Endothelial cell of umbilical vein (primary cell): ENCODE measurements at regions not wholly inside any gene's neighbourhood (a gene's known extent, or its start where the extent isn't known, plus 50 kb on each side); places are given as distances from the start of the nearest gene placed in this dataset.

Source experiments
- BruUV-seq: library from RNA; stranded (reverse); fragments of 400-500 nt; replicated peaks from 2 replicates; lab custom pipeline; 2021; lab: Mats Ljungman, UMichigan
- CTCF ChIA-PET: fragments of 300-600, 350-600 bp; sonication (Branson Sonifier 250); formaldehyde crosslinking; loops from one replicate; lab custom pipeline; 2021; ENCODE audit warnings: antibody characterized with exemption, inconsistent platforms; lab: Charles Lee
- POLR2A ChIA-PET: fragments of 300-600, 350-600 bp; sonication (Branson Sonifier 250); formaldehyde crosslinking; loops from one replicate; lab custom pipeline; 2021; ENCODE audit warnings: antibody characterized with exemption, inconsistent platforms; lab: Charles Lee
- DNase-seq: peaks from one replicate; pipeline ENCODE4 v3.0.0-alpha.2; 2011; ENCODE audit warnings: low read depth, low spot score
- FAIRE-seq: peaks from 2 replicates; lab custom pipeline; 2011; peaks lifted over from hg19 to GRCh38; lab: Jason Lieb, UNC
- H2AFZ ChIP-seq: 2 replicates; pipeline ENCODE4 v1.6.0; 2012; ENCODE audit warnings: low read depth, low read length, control low read depth, inconsistent platforms
- H3K27ac ChIP-seq: 2 replicates; pipeline ENCODE4 v1.5.1; 2011; ENCODE audit warnings: low read depth, mild to moderate bottlenecking, control low read depth, low read length, moderate library complexity; ENCODE audit not compliant: insufficient read depth
- H3K27me3 ChIP-seq, 2 experiments: 2 replicates each; pipeline versions ENCODE4 v1.6.0 to v1.6.1; 2011; ENCODE audit warnings: low read length in 2 of 2, mixed read lengths in 1 of 2; ENCODE audit not compliant: control insufficient read depth in 2 of 2, insufficient read depth in 2 of 2
- H3K36me3 ChIP-seq, 2 experiments: 2 replicates in 1 of 2; 3 replicates in 1 of 2; pipeline ENCODE4 v1.5.1; 2011; ENCODE audit warnings: low read length in 2 of 2, mild to moderate bottlenecking in 1 of 2, moderate library complexity in 1 of 2; ENCODE audit not compliant: control insufficient read depth in 2 of 2, insufficient read depth in 2 of 2; ENCODE audit errors: extremely low read depth in 1 of 2
- H3K4me1 ChIP-seq: 3 replicates; pipeline ENCODE4 v1.5.1; 2011; ENCODE audit warnings: mild to moderate bottlenecking, low read length; ENCODE audit not compliant: control insufficient read depth, insufficient read depth; ENCODE audit errors: extremely low read depth
- H3K4me2 ChIP-seq: 2 replicates; pipeline ENCODE4 v1.6.1; 2011; ENCODE audit warnings: low read length, control low read depth, mixed read lengths; ENCODE audit not compliant: insufficient read depth
- H3K4me3 ChIP-seq, 3 experiments: fragments of 200-600 bp in 1 of 3; sonication (generic), shearing (Covaris generic) in 1 of 3; replicated peaks in 1 of 3; 2 replicates each; pipeline ENCODE4 v1.5.1; 2011 to 2016; ENCODE audit warnings: control low read depth in 3 of 3, low read length in 3 of 3, mild to moderate bottlenecking in 2 of 3, inconsistent platforms in 1 of 3, low read depth in 1 of 3, moderate library complexity in 1 of 3; ENCODE audit not compliant: insufficient read depth in 1 of 3
- H3K79me2 ChIP-seq: 2 replicates; pipeline ENCODE4 v1.6.0; 2012; ENCODE audit warnings: low read length, inconsistent platforms; ENCODE audit not compliant: control insufficient read depth, insufficient read depth
- H3K9ac ChIP-seq: replicated peaks from 2 replicates; pipeline ENCODE3; 2011; ENCODE audit warnings: low read length, control low read depth; ENCODE audit not compliant: insufficient read depth; ENCODE audit errors: extremely low read depth
- H3K9me1 ChIP-seq: replicated peaks from 3 replicates; pipeline ENCODE4 v1.6.0; 2011; ENCODE audit warnings: mild to moderate bottlenecking, low read length; ENCODE audit not compliant: control insufficient read depth, insufficient read depth; ENCODE audit errors: extremely low read depth
- H3K9me3 ChIP-seq: replicated peaks from 2 replicates; pipeline ENCODE4 v1.5.1; 2012; ENCODE audit warnings: low read length, inconsistent platforms; ENCODE audit not compliant: control insufficient read depth, insufficient read depth
- H4K20me1 ChIP-seq: replicated peaks from 2 replicates; pipeline ENCODE3; 2011; ENCODE audit warnings: mild to moderate bottlenecking, low read length; ENCODE audit not compliant: control insufficient read depth, insufficient read depth; ENCODE audit errors: extremely low read depth
- CTCF ChIP-seq, 2 donors: IDR thresholded peaks; 1 replicate in 1 of 2; 2 replicates in 1 of 2; pipeline ENCODE4 v1.5.1; 2011; ENCODE audit warnings: low read length in 2 of 2, mild to moderate bottlenecking in 2 of 2, moderate library complexity in 2 of 2, control low read depth in 1 of 2, inconsistent platforms in 1 of 2, low read depth in 1 of 2; ENCODE audit not compliant: insufficient read depth in 1 of 2; ENCODE audit errors: extremely low read depth in 1 of 2
- EZH2 ChIP-seq: IDR thresholded peaks from 2 replicates; pipeline ENCODE4 v1.6.1; 2012; ENCODE audit warnings: borderline replicate concordance, low read depth, mild to moderate bottlenecking, moderate library complexity, low read length, inconsistent platforms; ENCODE audit not compliant: severe bottlenecking
- FOS ChIP-seq: IDR thresholded peaks from 2 replicates; pipeline ENCODE4 v1.6.1; 2011; ENCODE audit warnings: mild to moderate bottlenecking, low read length, moderate library complexity, borderline replicate concordance; ENCODE audit not compliant: insufficient read depth
- GATA2 ChIP-seq: IDR thresholded peaks from 2 replicates; pipeline ENCODE4 v1.7.0; 2011; ENCODE audit warnings: low read depth, mild to moderate bottlenecking, moderate library complexity, mixed read lengths, low read length; ENCODE audit not compliant: insufficient read length, insufficient read depth
- JUN ChIP-seq: IDR thresholded peaks from 2 replicates; pipeline ENCODE4 v1.6.1; 2011; ENCODE audit warnings: borderline replicate concordance, low read depth; ENCODE audit not compliant: insufficient read length, insufficient read depth
- MAX ChIP-seq: IDR thresholded peaks from 2 replicates; pipeline ENCODE4 v1.6.1; 2011; ENCODE audit not compliant: insufficient read depth, insufficient read length
- MYC ChIP-seq: IDR thresholded peaks from one replicate; pipeline ENCODE4 v1.6.1; 2011; ENCODE audit warnings: mild to moderate bottlenecking, low read depth, low read length
- POLR2A ChIP-seq: IDR thresholded peaks from 2 replicates; pipeline ENCODE4 v1.6.1; 2012; ENCODE audit warnings: low read depth, mild to moderate bottlenecking, control low read depth, low read length
- POLR2AphosphoS5 ChIP-seq: IDR thresholded peaks from 2 replicates; pipeline ENCODE4 v1.6.1; 2012; ENCODE audit warnings: low read depth, mild to moderate bottlenecking, control low read depth, low read length, moderate library complexity; ENCODE audit not compliant: insufficient read depth
- dilution Hi-C: fragments of 300-500 bp; cut with MboI; formaldehyde crosslinking; loops from one replicate; pipeline ENCODE4 v1.15.0; 2019; ENCODE audit warnings: low sequenced_read_pairs; ENCODE audit not compliant: extremely low pct_ligation_motif_present
- intact Hi-C: fragments of 100-400 bp; cut with micrococcal nuclease; formaldehyde crosslinking; loops from one replicate; pipeline ENCODE4 v1.10.0; 2022

GRCh38 chr6:3541006-3541585 lies 84.2 kb upstream of the SLC22A23 start:
- Histone ChIP-seq H2AFZ (no peak overlapping the region), H3K9ac (no peak overlapping the region), H3K36me3 (no peaks in the 10 kb centered on the region), H3K9me3 (no peaks in the 10 kb centered on the region), H3K4me1 (peaks cover 8% of the 10 kb centered on the region), H3K4me2 (no peak overlapping the region), H4K20me1 (no peaks in the 10 kb centered on the region), H3K4me3 (no peak overlapping the region), H3K9me1 (no peaks in the 10 kb centered on the region), H3K27me3 (peaks cover 6 to 7% of the 10 kb centered on the region in 2 experiments), H3K79me2 (no peaks in the 10 kb centered on the region), H3K27ac (no peak overlapping the region)
- TF ChIP-seq MAX (no peak), POLR2AphosphoS5 (no peak), MYC (no peak), FOS (no peak), CTCF (IDR thresholded peaks at IDR 0.05; ENCODE audit: extremely low read depth in 1 of 2, insufficient read depth in 1 of 2, low read depth in 1 of 2, low read length in 2 of 2) (no peak), EZH2 (no peak), JUN (no peak), POLR2A (no peak), GATA2 (no peak)
- CTCF ChIA-PET = no interaction called here
- dilution Hi-C loops (no loop called here), intact Hi-C loops (loop anchor here (10.0 kb wide), 1 partner anchor 464 kb away; no protein-coding TSS in a partner anchor)
- FAIRE-seq (no peak), DNase-seq (peak; percentile 27)
- no TSS peak for BruUV-seq
- POLR2A ChIA-PET = no interaction called here
